HEK293 (cell line): ENCODE measurements at regions not wholly inside any gene's neighbourhood (a gene's known extent, or its start where the extent isn't known, plus 50 kb on each side); places are given as distances from the start of the nearest gene placed in this dataset.
"Not testable (repeated sequence)": the region's sequence is repeated elsewhere in the genome, so short reads cannot be mapped to it uniquely, and the experiment has no call there.

Experiments used
- CTCF ChIA-PET: fragments of 350-600 bp; formaldehyde crosslinking; extraction: SDS; loops from one replicate; lab custom pipeline; 2021; ENCODE audit warnings: antibody characterized with exemption; lab: Yijun Ruan, JAX
- POLR2A ChIA-PET: fragments of 300-600 bp; formaldehyde crosslinking; extraction: SDS; loops from one replicate; lab custom pipeline; 2020; ENCODE audit warnings: antibody characterized with exemption, inconsistent platforms; lab: Yijun Ruan, JAX
- H3K27ac ChIP-seq: fragments of 200-500 bp; sonication (Bioruptor generic); 2 replicates; pipeline ENCODE4 v1.5.1; 2014; ENCODE audit warnings: low read depth, low read length, control low read depth, inconsistent platforms; ENCODE audit errors: extremely low read depth
- H3K36me3 ChIP-seq, 2 experiments: fragments of 200-500 bp in 1 of 2; sonication (Bioruptor generic) in 1 of 2; 1 replicate in 1 of 2; 2 replicates in 1 of 2; pipeline ENCODE4 v1.5.1; 2014 to 2017; ENCODE audit warnings: inconsistent platforms in 2 of 2, low read length in 2 of 2; ENCODE audit not compliant: control insufficient read depth in 2 of 2, insufficient read depth in 1 of 2
- H3K4me1 ChIP-seq: fragments of 200-500 bp; sonication (Bioruptor generic); 2 replicates; pipeline ENCODE4 v1.5.1; 2014; ENCODE audit warnings: mild to moderate bottlenecking, low read length, inconsistent platforms; ENCODE audit not compliant: control insufficient read depth, insufficient read depth
- H3K4me3 ChIP-seq: 2 replicates; pipeline ENCODE4 v1.5.1; 2011; ENCODE audit warnings: low read depth, mild to moderate bottlenecking, control low read depth, low read length, moderate library complexity
- H3K9me3 ChIP-seq: fragments of 200-500 bp; sonication (Bioruptor generic); 2 replicates; pipeline ENCODE4 v1.5.1; 2014; ENCODE audit warnings: low read depth, low read length, inconsistent platforms; ENCODE audit not compliant: control insufficient read depth, insufficient read depth

DNA sequence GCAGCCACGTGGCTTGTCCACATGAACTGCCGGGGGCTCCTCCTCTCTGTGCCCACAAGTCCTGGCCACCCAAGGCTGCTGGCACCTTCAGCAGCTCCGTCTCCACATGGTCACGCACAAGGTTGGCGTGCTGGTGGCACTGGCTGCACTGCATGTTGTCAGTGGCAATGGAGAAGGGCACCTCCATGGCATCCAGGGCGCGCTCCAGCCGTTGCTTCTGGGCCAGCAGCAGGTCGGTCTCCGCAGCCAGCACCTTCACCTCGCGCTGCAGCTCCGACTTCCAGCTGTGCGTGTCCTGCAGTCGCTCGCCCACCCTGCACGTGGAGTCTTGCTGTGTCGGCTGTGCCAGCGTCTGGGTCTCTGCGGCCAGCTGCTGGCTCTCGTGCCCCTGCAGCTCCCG, 1448.4 kb upstream of the TPTE start:
- H3K36me3 ChIP-seq, H3K27ac ChIP-seq, H3K9me3 ChIP-seq, POLR2A ChIA-PET, H3K4me3 ChIP-seq, H3K4me1 ChIP-seq, CTCF ChIA-PET: not testable (repeated sequence)

DNA sequence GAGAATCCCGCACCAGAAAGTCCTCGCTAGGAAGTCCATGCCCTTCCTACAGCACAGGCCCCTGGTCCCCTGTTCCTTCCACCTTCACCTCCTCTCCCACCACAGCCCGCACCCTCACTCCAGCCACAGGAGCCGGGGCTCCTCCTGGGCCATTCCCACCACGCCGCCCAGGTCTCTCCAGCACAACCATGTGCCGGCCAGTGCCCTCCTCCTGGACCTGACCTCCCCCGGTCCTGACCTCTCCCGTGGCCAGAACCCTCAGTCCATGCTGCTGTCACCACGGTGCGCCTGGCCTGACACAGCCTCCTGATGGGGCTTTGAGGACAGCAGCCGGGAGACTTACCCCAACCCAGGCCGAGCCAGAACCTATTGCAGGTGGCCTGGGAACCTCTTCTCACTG, 1446.6 kb upstream of the TPTE start:
- POLR2A ChIA-PET, H3K36me3 ChIP-seq, H3K4me1 ChIP-seq, H3K4me3 ChIP-seq, H3K9me3 ChIP-seq, CTCF ChIA-PET, H3K27ac ChIP-seq: not testable (repeated sequence)

DNA sequence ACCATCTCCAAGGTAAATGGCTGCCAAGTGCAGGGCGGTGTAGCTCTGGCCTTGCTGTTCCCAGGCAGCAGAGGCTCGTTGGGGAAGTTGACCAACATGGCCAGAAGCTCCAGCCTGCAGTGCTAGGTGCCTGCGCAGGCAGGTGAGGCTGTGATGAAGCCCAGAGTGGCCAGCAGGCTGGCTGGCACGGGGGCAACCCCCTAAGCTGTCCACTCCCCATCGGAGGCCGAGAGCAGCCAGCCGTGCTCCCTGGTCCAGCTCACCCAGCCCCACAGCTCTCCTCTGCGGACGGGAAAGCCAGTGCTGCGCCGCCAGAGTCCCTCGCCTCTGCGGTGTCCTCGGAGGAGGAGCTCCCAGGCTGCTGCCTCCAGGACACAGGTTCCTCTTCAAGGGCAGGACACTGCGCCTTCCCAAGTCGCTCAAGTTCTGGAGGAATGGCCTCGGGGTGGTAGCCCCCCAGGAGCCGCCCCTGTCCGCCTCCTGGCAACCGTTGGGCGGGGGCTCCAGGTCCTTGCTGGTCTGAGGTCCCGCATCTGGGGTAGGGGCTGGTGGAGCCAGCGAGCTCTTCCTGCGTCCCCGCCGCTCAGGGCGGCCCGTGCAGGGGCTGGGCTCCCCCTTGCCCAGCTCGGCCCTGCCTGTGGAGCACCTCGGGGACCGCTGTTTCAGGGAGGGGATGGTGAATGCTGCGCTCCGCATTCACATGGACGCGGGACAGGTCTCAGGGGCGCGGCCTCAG, 1438.1 kb upstream of the TPTE start:
- not testable (repeated sequence) for H3K9me3 ChIP-seq

DNA sequence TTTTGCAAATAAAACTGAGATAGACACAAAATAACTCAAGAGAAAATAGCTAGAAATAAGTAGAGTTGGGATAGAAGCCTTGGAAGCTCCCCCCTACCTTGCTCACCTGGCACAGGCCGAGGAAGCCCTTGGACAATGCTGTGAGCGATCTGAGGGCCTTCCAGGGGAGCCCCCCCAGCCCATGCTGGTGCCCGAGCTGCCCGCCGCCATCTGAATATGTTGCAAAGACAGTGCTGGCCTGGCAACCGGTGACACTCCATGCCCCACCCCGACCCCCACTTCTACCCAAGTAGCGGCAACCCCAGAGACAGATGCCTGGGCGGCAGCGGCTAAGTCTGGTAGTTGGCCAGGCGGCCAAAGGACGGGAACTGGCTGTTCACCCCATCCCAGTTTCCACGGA, 1435.1 kb upstream of the TPTE start:
- H3K4me1 ChIP-seq, H3K36me3 ChIP-seq, POLR2A ChIA-PET, CTCF ChIA-PET, H3K9me3 ChIP-seq, H3K27ac ChIP-seq, H3K4me3 ChIP-seq: not testable (repeated sequence)

More for the DNA sequence above, 1438.1 kb upstream of the TPTE start:
- CTCF ChIA-PET, H3K4me1 ChIP-seq, H3K27ac ChIP-seq, POLR2A ChIA-PET, H3K4me3 ChIP-seq, H3K36me3 ChIP-seq: not testable (repeated sequence)

DNA sequence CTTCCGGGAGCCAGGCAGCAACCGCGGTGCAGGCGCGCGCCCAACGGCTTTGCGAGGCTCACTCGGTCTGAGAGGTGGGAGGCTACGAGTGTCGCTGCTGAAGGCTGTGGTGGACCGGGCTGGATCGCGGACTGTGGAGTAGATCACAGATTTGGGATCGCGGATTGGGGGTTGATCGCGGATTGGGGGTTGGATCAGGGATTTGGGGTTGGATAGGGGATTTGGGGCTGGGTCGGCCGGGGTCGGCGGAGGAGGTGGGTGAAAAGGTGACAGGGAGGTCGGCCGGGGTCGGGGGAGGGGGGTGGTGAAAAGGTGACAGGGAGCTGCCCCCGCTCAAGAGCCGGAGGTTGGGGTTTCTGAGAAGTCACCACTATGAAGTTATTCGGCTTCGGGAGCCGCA, 1433.6 kb upstream of the TPTE start:
- POLR2A ChIA-PET, H3K36me3 ChIP-seq, CTCF ChIA-PET: not testable (repeated sequence)

DNA sequence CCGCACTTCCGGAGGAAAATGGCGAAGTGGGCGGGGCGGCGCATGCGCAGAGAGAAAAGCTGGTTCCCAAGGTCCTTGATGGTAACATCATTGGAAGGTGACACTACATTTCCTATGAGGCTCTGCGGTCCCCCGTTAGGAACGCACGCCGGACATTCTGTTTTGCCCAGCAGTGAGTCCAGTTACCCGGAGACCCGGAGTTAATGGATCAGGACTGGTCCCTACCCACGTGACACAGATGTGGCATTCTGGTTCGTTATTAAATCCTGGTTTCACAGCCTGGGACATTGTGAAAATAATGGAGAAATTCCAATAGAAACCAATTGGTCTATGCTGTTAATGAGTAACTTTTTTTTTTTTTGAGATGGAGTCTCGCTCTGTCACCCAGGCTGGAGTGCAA, 1391.6 kb upstream of the TPTE start:
- CTCF ChIA-PET, POLR2A ChIA-PET, H3K9me3 ChIP-seq, H3K4me3 ChIP-seq, H3K27ac ChIP-seq, H3K36me3 ChIP-seq, H3K4me1 ChIP-seq: not testable (repeated sequence)

More for the DNA sequence above, 1433.6 kb upstream of the TPTE start:
- not testable (repeated sequence) for H3K4me1 ChIP-seq, H3K4me3 ChIP-seq, H3K9me3 ChIP-seq, H3K27ac ChIP-seq

DNA sequence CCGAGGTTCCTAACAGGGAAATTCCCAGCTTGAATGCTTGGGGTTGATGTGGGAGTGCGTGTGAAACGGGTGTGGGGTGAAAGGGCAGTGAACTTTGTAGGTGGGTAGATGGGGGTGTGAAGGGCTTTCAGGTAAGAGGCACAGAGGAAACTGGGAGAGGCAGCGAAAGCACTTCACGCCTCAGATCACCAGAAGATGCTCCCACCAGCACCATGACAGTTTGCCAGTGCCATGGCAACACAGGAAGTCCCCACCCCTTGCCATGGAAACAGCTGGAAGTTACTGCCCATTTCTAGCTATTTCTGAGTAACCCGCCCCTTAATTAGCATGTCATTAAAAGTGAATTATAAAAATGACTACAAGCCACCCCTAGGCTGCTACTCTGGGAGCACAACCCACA, 1390.6 kb upstream of the TPTE start:
- H3K4me3 ChIP-seq, H3K4me1 ChIP-seq, CTCF ChIA-PET, H3K27ac ChIP-seq, H3K36me3 ChIP-seq, H3K9me3 ChIP-seq, POLR2A ChIA-PET: not testable (repeated sequence)
